ENCODE measurements at regions not wholly inside any gene's neighbourhood (a gene's known extent, or its start where the extent isn't known, plus 50 kb on each side); places are given as distances from the start of the nearest gene placed in this dataset.
"Not testable (repeated sequence)": the region's sequence is repeated elsewhere in the genome, so short reads cannot be mapped to it uniquely, and the experiment has no call there.

- in situ Hi-C loops (cut with HindIII; ENCODE audit: low pct_ligation_motif_present, low pct_unique_long_range_greater_than_20kb, low sequenced_read_pairs) = loop anchor here (25.0 kb wide), 1 partner anchor 98 kb away; no protein-coding TSS in a partner anchor
- no peak for DNase-seq
Observed at GRCh38 chr15:31214158-31214863, 112.3 kb upstream of the KLF13 start.

GRCh38 chr15:31214864-31215489 is 111.7 kb upstream of the KLF13 start:
- peak; percentile 5 for DNase-seq
- in situ Hi-C loops (cut with HindIII; ENCODE audit: low pct_ligation_motif_present, low pct_unique_long_range_greater_than_20kb, low sequenced_read_pairs) = loop anchor here (25.0 kb wide), 1 partner anchor 97 kb away; no protein-coding TSS in a partner anchor

DNA sequence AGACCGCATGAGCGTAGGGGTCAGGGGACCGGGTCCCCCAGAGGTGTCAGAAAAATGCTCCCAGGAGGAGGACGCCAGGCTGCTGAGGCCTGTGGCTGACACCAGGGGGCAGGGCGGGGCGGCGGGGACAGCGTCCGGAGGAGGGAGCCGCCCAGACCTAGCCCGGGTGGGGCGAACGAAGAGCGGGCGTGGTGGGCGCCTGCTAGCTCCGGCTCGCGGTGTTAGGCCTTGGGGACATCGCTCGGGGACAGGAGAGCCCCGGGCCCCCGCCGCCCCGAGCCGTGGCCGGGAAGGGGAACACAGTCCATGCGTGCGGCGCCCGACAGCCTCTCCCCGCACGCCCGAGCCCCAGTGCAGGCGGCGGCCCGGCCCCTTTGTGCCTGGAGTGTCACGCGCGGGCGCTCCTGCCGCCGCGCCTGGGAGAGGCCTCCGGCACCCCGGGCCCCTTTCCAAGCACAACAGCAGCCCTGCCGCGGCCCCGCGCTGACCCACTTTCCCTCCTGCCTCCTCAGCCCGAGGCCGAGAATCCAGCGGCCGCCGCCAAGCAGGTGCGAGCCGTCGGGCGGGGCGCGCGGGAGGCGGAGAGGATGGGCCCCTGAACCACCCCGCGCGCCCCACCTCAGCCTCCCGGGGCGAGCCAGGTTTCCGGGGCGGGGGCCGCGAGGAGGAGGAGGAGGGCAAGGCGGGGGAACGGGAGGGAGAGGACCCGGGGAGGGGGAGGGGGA is 111.0 kb upstream of the KLF13 start:
- DNase-seq = peak; percentile 55
- in situ Hi-C loops (cut with HindIII; ENCODE audit: low pct_ligation_motif_present, low pct_unique_long_range_greater_than_20kb, low sequenced_read_pairs) = loop anchor here (25.0 kb wide), 1 partner anchor 97 kb away; no protein-coding TSS in a partner anchor

DNA sequence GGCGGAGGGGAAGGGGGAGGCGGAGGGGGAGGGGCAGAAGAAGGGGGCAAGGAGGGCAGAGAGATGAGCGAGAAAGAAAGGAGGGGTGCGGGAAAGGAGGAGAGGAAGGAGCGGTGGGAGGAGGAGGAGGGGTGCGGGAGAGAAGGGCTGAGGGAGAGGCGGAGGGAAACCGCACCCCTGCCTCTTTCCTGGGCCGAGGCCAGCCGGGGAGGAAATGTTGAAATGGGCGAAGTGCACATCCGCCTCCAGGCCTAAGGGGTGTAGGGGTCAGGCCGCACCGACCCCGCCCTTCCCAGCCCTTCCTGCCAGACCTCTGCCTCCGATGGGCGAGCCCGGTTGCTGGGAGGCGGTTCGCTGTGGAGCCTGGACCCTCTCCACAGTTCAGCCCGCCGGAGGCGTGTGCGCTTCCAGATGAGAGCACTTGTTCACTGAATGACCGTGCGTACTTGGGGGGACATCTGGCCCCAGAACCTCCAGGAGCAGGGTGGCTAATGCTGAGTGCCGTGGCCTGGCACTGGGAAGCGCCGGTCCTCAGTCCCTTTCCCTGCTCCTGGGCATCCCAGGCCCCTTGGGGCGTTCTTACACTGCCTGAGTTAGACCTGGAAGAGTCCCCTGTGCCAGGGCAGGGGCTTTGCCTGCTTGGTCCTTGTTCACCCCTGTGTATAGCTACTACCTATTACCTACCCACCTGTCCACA is 110.3 kb upstream of the KLF13 start:
- peak; percentile 85 for DNase-seq
- in situ Hi-C loops (cut with HindIII; ENCODE audit: low pct_ligation_motif_present, low pct_unique_long_range_greater_than_20kb, low sequenced_read_pairs) = loop anchor here (25.0 kb wide), 1 partner anchor 96 kb away; no protein-coding TSS in a partner anchor

DNA sequence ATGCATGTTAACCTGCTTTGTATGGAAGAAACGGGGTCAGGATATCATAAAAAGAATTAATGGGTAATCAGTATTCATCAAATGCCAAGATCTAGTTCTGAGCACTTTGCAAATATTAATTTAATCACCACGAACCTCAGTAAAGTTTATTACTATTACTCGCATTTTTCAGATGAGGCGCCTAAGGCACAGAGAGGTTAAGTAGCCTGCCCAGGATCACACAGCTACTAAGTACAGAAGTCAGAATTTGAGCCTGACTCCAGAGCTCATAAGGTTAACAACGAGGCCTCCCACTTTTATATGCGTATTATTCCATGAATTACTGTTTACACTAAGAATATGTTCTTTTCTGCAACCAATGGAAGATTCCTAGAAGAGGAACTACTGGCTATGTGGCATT is 109.6 kb upstream of the KLF13 start:
- in situ Hi-C loops (cut with HindIII; ENCODE audit: low pct_ligation_motif_present, low pct_unique_long_range_greater_than_20kb, low sequenced_read_pairs) = loop anchor here (25.0 kb wide), 1 partner anchor 95 kb away; no protein-coding TSS in a partner anchor

DNA sequence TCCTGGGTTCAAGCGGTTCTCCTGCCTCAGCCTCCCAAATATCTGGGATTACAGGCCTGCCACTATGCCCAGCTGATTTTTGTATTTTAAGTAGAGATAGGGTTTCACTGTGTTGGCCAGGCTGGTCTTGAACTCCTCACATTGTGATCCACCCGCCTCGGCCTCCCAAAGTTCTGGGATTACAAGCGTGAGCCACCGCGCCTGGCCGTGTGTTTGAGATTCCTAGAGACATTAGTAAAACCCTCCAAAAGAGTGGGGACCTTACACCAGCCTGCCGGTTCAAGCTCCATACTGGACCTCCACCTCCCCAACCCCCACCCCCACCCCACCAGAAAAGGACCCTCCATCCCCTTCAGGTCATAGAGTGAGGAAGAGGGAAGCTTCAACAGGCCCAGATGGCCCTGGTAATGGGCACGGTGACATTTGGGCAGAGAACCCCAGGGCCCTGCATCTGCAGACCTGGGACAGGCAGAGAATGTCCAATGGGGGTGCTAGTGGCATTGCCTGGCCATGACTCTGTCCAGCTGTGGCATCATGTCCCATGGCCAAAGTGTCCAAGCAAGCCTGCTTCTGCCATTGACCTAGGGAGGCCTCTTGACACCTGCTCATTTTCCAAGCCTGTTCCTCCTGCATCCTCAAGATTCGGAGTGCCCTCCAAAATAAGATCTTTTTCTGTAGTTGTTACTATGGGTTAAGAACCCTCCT is 108.9 kb upstream of the KLF13 start:
- in situ Hi-C loops (cut with HindIII; ENCODE audit: low pct_ligation_motif_present, low pct_unique_long_range_greater_than_20kb, low sequenced_read_pairs) = loop anchor here (25.0 kb wide), 1 partner anchor 95 kb away; no protein-coding TSS in a partner anchor
- DNase-seq = no peak

More for the DNA sequence above, 109.6 kb upstream of the KLF13 start:
- DNase-seq = no peak

GRCh38 chr15:31219221-31219620 is 107.4 kb upstream of the KLF13 start:
- DNase-seq = no peak
- in situ Hi-C loops (cut with HindIII; ENCODE audit: low pct_ligation_motif_present, low pct_unique_long_range_greater_than_20kb, low sequenced_read_pairs) = loop anchor here (25.0 kb wide), 1 partner anchor 93 kb away; no protein-coding TSS in a partner anchor

- no peak for DNase-seq
- in situ Hi-C loops (cut with HindIII; ENCODE audit: low pct_ligation_motif_present, low pct_unique_long_range_greater_than_20kb, low sequenced_read_pairs) = loop anchor here (25.0 kb wide), 1 partner anchor 90 kb away; no protein-coding TSS in a partner anchor
Observed at GRCh38 chr15:31221936-31222515, 104.6 kb upstream of the KLF13 start.

GRCh38 chr15:31222773-31223341 is 103.8 kb upstream of the KLF13 start:
- no peak for DNase-seq
- in situ Hi-C loops (cut with HindIII; ENCODE audit: low pct_ligation_motif_present, low pct_unique_long_range_greater_than_20kb, low sequenced_read_pairs) = loop anchor here (25.0 kb wide), 1 partner anchor 89 kb away; no protein-coding TSS in a partner anchor

DNA sequence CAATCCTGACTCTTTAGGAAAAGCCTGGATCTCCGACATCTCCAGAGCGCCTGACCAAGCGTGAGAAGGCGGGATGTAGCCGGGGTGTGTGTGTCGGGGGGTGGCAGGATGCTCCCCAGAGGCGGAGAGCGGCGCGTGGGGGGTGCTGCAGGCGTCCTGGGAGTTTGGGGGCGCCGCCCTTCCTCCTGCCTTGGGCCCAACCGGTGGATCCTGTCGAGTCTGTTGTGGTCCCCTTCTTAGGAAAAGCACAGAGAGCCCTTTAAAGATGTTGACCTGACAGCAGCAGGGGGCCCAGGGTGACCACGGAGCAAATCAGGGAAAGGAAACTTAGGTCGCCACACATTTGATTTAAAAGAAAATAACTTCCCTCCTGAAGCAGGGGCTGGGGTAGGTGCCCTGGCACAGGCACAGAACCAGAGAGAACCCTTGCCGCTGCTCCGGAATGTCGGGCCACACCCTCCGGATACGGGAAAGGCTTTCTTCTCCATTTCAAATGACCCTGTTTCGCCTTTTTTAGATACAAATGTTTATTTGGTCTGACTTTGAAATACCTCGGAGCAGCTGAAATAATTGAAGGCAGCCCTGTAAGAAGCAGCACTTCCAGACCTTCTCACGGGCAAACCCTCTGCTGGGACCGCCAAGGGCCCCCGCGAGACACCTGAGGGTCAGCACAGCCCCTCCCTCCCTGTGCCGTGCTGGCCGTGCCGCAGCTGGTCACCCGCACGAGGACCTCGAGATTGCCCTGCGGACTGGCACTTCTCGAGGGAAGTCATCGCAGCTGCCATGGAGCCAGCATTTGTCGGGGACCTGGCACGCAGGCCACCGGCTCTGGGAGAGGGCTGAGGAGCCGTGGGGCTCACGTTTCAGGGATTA is 102.9 kb upstream of the KLF13 start:
- DNase-seq = no peak
- in situ Hi-C loops (cut with HindIII; ENCODE audit: low pct_ligation_motif_present, low pct_unique_long_range_greater_than_20kb, low sequenced_read_pairs) = loop anchor here (25.0 kb wide), 1 partner anchor 89 kb away; no protein-coding TSS in a partner anchor

DNA sequence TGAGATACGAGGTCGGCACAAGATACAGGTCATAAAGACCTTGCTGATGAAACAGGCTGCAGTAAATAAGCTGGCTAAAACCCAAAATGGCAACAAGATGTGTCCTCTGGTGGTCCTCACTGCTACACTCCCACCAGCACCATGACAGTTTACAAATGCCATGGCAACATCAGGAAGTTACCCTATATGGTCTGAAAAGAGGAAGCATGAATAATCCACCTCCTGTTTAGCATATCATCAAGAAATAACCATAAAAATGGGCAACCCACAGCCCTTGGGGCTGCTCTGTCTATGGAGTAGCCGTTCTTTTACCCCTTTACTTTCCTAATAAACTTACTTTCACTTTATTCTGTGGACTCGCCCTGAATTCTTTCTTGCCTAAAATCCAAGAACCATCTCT is 102.0 kb upstream of the KLF13 start:
- in situ Hi-C loops (cut with HindIII; ENCODE audit: low pct_ligation_motif_present, low pct_unique_long_range_greater_than_20kb, low sequenced_read_pairs) = loop anchor here (25.0 kb wide), 1 partner anchor 88 kb away; no protein-coding TSS in a partner anchor
- DNase-seq = not testable (repeated sequence)

- DNase-seq = no peak
- in situ Hi-C loops (cut with HindIII; ENCODE audit: low pct_ligation_motif_present, low pct_unique_long_range_greater_than_20kb, low sequenced_read_pairs) = no loop called here
Observed at GRCh38 chr15:31225356-31225955, 101.2 kb upstream of the KLF13 start.

DNA sequence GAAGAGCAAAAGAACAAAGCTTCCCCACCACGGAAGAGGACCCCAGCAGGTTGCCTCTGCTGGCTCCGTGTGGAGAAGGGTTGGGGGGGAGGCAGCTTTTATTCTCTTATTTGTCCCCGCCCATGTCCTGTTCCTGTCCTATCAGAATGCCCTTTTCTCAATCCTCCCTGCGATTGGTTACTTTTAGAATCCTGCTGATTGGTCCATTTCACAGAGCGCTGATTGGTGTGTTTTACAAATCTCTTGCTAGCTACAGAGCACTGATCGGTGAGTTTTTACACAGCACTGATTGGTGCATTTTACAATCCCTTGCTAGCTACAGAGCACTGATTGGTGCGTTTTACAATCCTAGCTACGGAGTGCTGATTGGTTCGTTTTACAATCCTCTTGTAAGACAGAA is 100.6 kb upstream of the KLF13 start:
- in situ Hi-C loops (cut with HindIII; ENCODE audit: low pct_ligation_motif_present, low pct_unique_long_range_greater_than_20kb, low sequenced_read_pairs) = no loop called here
- DNase-seq = no peak

GRCh38 chr15:31227235-31227634 is 99.4 kb upstream of the KLF13 start:
- in situ Hi-C loops (cut with HindIII; ENCODE audit: low pct_ligation_motif_present, low pct_unique_long_range_greater_than_20kb, low sequenced_read_pairs) = no loop called here
- no peak for DNase-seq

GRCh38 chr15:31228011-31228484 is 98.6 kb upstream of the KLF13 start:
- DNase-seq = no peak
- in situ Hi-C loops (cut with HindIII; ENCODE audit: low pct_ligation_motif_present, low pct_unique_long_range_greater_than_20kb, low sequenced_read_pairs) = no loop called here
